Heart left ventricle (tissue), 16 donors: ENCODE measurements at regions not wholly inside any gene's neighbourhood (a gene's known extent, or its start where the extent isn't known, plus 50 kb on each side); places are given as distances from the start of the nearest gene placed in this dataset.

Experiments
- ATAC-seq, 4 donors: fragments of 200-7000 bp; cut with Tn5 transposase; one replicate each; pipeline ENCODE4 v1.9.1; 2020 to 2022; ENCODE audit warnings: moderate library complexity in 4 of 4, mild to moderate bottlenecking in 3 of 4, moderate number of reproducible peaks in 1 of 4
- DNase-seq, 5 donors: peaks; one replicate each; pipeline ENCODE4 v3.0.0-alpha.2; 2020
- H3K27ac ChIP-seq, 12 donors: fragments of 200-600 bp; sonication (generic) in 4 of 12; one replicate each; pipeline versions ENCODE4 v1.5.0 to v1.8.0; 2016 to 2022; ENCODE audit warnings: mild to moderate bottlenecking in 2 of 12
- H3K27me3 ChIP-seq, 9 donors: fragments of 200-600 bp; sonication (generic) in 2 of 9; one replicate each; pipeline versions ENCODE4 v1.5.1 to v1.8.0; 2016 to 2022; ENCODE audit warnings: mild to moderate bottlenecking in 3 of 9
- H3K36me3 ChIP-seq, 9 donors: fragments of 200-600 bp; sonication (generic) in 2 of 9; one replicate each; pipeline versions ENCODE4 v1.5.0 to v1.8.0; 2018 to 2022; ENCODE audit warnings: mild to moderate bottlenecking in 2 of 9
- H3K4me1 ChIP-seq, 12 donors: fragments of 200-600 bp; sonication (generic) in 4 of 12; one replicate each; pipeline versions ENCODE4 v1.5.0 to v1.8.0; 2016 to 2022; ENCODE audit warnings: mild to moderate bottlenecking in 3 of 12
- H3K4me3 ChIP-seq, 12 donors: fragments of 200-600 bp; sonication (generic) in 4 of 12; one replicate each; pipeline versions ENCODE4 v1.5.0 to v1.8.0; 2017 to 2022; ENCODE audit warnings: mild to moderate bottlenecking in 9 of 12, moderate library complexity in 4 of 12
- H3K9me3 ChIP-seq, 12 donors: fragments of 200-600 bp; sonication (generic) in 4 of 12; one replicate each; pipeline versions ENCODE4 v1.5.0 to v1.8.0; 2016 to 2022; ENCODE audit warnings: mild to moderate bottlenecking in 1 of 12
- POLR2A ChIP-seq, 2 donors: fragments of 450-650 bp; IDR thresholded peaks; one replicate each; pipeline ENCODE4 v1.6.1; 2017; ENCODE audit warnings: antibody characterized with exemption in 2 of 2, mild to moderate bottlenecking in 2 of 2, moderate library complexity in 2 of 2
- WGBS, 4 donors: extraction: QIAGEN DNeasy Blood & Tissue Kit in 2 of 4; methylation state at CpG; one replicate each; pipeline versions ENCODE4 v1.1.5 to v1.1.7; 2013 to 2018; 5-methylcytosine and 5-hydroxymethylcytosine counted together
- intact Hi-C, 10 donors: fragments of 100-400 bp; cut with DNase I; formaldehyde crosslinking; loops; one replicate each; pipeline versions ENCODE4 v1.11.1 to v1.14.2; 2022
- TF ChIP-seq, protein P1 (sequence below), 12 donors: fragments of 200-600 bp; sonication (generic) in 4 of 12; IDR thresholded peaks; one replicate each; pipeline versions ENCODE4 v1.5.0 to v1.8.0; 2018 to 2022; ENCODE audit warnings: antibody characterized with exemption in 12 of 12, mild to moderate bottlenecking in 5 of 12
- donor health status: ischemic (EF 13 %, LVEDD 7.1; RV severe dilation, severe dysfunction).
- donor health status: healthy with polysubstance abuse.
- donor health status: DM: no; HTN: yes; CAD: no.
- donor health status: DM: no; HTN: no; CAD: no.
- donor health status: ischemic (EF 25% LVEDD 6.9; RV normal size, moderate dysfunction).
- donor health status: ischemic (EF 25% LVEDD 5.7; RV mildly dilated, moderate dysfunction).
- donor health status: healthy.
- donor health status: DM: yes; HTN: yes; CAD: no.
- donor health status: ischemic (EF 35%, LVEDD 5.7; RV mildly dilated, moderate dysfunction).
- donor health status: nonischemic (EF 11% LVEDD 7.7; RV severe dilation, severe dysfunction).
- donor health status: DM: yes; HTN: yes; CAD: no.
- donor health status: PGD.
- donor health status: ischemic (EF 29% LVEDD 5.4; RV normal size, mild dysfunction).
- donor health status: nonischemic (EF 23%, LVEDD 6.1; RV moderate dilation, normal function).

GRCh38 chr6:105639124-105639523 is 236.2 kb upstream of the PREP start:
- Histone ChIP-seq H3K4me3 (no peak overlapping the region), H3K4me1 (peaks cover 0 to 6% (median 0%) of the 10 kb centered on the region in 12 donors), H3K27ac (no peak overlapping the region), H3K9me3 (no peaks in the 10 kb centered on the region), H3K36me3 (no peaks in the 10 kb centered on the region), H3K27me3 (no peaks in the 10 kb centered on the region)
- TF ChIP-seq, protein P1, sequence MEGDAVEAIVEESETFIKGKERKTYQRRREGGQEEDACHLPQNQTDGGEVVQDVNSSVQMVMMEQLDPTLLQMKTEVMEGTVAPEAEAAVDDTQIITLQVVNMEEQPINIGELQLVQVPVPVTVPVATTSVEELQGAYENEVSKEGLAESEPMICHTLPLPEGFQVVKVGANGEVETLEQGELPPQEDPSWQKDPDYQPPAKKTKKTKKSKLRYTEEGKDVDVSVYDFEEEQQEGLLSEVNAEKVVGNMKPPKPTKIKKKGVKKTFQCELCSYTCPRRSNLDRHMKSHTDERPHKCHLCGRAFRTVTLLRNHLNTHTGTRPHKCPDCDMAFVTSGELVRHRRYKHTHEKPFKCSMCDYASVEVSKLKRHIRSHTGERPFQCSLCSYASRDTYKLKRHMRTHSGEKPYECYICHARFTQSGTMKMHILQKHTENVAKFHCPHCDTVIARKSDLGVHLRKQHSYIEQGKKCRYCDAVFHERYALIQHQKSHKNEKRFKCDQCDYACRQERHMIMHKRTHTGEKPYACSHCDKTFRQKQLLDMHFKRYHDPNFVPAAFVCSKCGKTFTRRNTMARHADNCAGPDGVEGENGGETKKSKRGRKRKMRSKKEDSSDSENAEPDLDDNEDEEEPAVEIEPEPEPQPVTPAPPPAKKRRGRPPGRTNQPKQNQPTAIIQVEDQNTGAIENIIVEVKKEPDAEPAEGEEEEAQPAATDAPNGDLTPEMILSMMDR (IDR thresholded peaks at IDR 0.05), result no peak
- no peak for TF ChIP-seq POLR2A (IDR thresholded peaks at IDR 0.05)
- no peak for DNase-seq
- ATAC-seq, result no peak
- WGBS, 4 donors, result 92 to 100% (median 96%) methylated on average over 2 of the region's 2 CpGs
- intact Hi-C loops, result no loop called here

- Histone ChIP-seq H3K27ac (no peak overlapping the region), H3K36me3 (no peaks in the 10 kb centered on the region), H3K4me1 (no peaks in the 10 kb centered on the region), H3K4me3 (no peak overlapping the region), H3K9me3 (peaks cover 0 to 9% (median 1%) of the 10 kb centered on the region in 12 donors), H3K27me3 (no peaks in the 10 kb centered on the region)
- no peak for ATAC-seq
- TF ChIP-seq POLR2A (IDR thresholded peaks at IDR 0.05), result no peak
- TF ChIP-seq, protein P1 (IDR thresholded peaks at IDR 0.05), result no peak
- no peak for DNase-seq
- intact Hi-C loops, result no loop called here
Observed at GRCh38 chr6:105633814-105634213, 230.9 kb upstream of the PREP start.

- Histone ChIP-seq H3K27me3 (no peaks in the 10 kb centered on the region), H3K27ac (no peak overlapping the region), H3K36me3 (no peaks in the 10 kb centered on the region), H3K4me1 (no peaks in the 10 kb centered on the region), H3K4me3 (no peak overlapping the region), H3K9me3 (peaks cover 0 to 6% (median 0%) of the 10 kb centered on the region in 12 donors)
- DNase-seq (no peak), ATAC-seq (peak in 1 of 4 donors; percentile 49)
- WGBS, 4 donors, result 71 to 87% (median 84%) methylated on average over 7 of the region's 7 CpGs
- intact Hi-C loops, result no loop called here
- TF ChIP-seq POLR2A (IDR thresholded peaks at IDR 0.05), result no peak
- TF ChIP-seq, protein P1 (IDR thresholded peaks at IDR 0.05), result no peak
Observed at GRCh38 chr6:105628156-105628860, 225.4 kb upstream of the PREP start.

- WGBS, 4 donors, result 90 to 92% (median 91%) methylated on average over 2 of the region's 2 CpGs
- Histone ChIP-seq H3K4me1 (no peaks in the 10 kb centered on the region), H3K27me3 (no peaks in the 10 kb centered on the region), H3K4me3 (no peak overlapping the region), H3K27ac (no peak overlapping the region), H3K36me3 (no peaks in the 10 kb centered on the region), H3K9me3 (no peaks in the 10 kb centered on the region)
- DNase-seq, result no peak
- no peak for ATAC-seq
- TF ChIP-seq, protein P1 (IDR thresholded peaks at IDR 0.05), result no peak
- TF ChIP-seq POLR2A (IDR thresholded peaks at IDR 0.05), result no peak
- intact Hi-C loops, result no loop called here
Observed at GRCh38 chr6:105626295-105627158, 223.6 kb upstream of the PREP start.
